GM19023 (cell line): ENCODE measurements at regions not wholly inside any gene's neighbourhood (a gene's known extent, or its start where the extent isn't known, plus 50 kb on each side); places are given as distances from the start of the nearest gene placed in this dataset.
"Not testable (repeated sequence)": the region's sequence is repeated elsewhere in the genome, so short reads cannot be mapped to it uniquely, and the experiment has no call there.

Experiments
- ATAC-seq: cut with Tn5 transposase; IDR thresholded peaks from one replicate; pipeline ENCODE4 v1.9.1; 2021; ENCODE audit warnings: mild to moderate bottlenecking, moderate library complexity; ENCODE audit not compliant: unreplicated experiment

DNA sequence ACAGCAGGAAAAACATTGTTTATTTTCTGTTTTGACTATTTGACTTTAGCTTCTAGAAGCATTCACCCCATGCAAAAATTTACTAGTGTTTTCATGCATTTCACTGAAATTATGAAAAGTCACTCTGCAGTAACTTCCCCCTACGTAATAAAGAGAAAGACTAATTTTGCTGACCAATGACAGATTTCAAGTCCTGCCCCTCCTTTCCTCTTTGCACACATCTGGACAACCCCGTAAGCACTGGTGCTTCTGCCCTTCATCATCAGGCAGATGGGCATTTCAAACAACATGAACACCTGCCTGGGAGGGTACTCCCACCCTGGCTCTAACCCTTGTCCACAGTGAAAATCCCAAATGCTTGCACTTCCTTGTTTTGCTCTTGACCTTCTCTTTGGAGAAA, 815.0 kb upstream of the ID2 start:
- ATAC-seq = no peak

DNA sequence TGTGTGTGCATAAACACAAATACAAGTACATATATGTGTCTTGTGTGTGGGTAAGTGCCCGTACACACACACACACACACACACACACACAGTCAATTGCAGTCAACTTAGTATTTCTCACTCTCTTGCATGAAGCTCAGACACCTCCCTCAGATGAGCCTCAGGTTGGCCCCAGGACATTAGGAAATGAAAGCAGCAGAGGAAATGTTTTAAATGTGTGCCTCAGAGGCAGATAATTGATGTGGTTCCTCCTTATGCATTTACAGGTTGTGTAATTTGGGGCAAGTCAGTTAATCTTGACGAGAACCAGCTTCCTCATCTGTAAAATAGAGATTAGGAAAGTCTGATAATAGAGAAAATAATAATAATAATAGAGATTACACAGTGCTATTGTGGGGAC, 814.0 kb upstream of the ID2 start:
- ATAC-seq = no peak

DNA sequence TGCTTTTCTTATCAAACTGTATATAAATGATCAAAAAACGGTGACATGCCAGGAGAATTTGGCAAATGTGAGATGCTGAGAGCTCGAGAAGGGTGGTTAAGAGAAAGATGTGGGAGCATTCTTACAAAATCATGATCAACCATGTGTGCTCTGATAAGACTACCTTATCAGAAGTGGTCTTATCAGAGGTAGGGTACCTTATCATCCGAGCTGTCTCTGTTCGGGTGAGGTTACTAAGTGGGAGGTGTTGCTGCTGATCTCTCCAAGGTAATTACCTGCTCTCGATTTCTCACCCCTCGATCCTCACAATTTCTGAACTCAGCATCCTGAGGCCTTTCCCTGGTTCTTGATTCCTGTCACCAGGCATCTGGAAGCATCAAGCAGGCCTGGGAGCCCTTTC, 813.0 kb upstream of the ID2 start:
- no peak for ATAC-seq

DNA sequence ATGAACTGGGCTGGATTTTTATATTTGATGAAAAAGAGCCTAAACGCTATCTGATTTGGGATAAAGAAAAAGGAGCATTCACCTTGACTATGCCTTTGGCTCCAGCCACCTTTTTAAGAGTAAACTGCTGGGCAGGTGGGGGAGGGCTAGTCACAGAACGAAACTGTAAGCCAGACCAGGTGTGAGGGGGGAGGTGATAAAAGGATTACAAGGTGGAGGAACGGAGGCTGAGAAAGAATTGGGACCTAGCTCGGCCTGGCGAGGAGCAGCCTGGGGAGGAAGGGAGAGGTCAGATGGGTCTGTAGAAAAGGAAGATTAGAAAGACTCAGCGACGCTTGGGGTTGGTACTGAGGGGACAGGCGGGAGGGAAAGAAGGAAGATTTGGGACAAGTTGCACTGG, 805.4 kb upstream of the ID2 start:
- not testable (repeated sequence) for ATAC-seq

DNA sequence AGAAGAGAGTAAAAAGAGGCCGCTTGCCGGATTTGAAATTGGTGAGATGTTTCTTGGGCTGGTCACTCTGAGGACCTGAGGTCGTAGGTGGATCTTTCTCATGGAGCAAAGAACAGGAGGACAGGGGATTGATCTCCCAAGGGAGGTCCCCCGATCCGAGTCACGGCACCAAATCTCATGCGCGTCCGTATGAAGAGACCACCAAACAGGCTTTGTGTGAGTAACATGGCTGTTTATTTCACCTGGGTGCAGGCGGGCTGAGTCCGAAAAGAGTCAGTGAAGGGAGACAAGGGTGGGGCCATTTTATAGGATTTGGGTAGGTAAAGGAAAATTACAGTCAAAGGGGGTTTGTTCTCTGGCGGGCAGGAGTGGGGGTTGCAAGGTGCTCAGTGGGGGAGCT, 803.6 kb upstream of the ID2 start:
- not testable (repeated sequence) for ATAC-seq

DNA sequence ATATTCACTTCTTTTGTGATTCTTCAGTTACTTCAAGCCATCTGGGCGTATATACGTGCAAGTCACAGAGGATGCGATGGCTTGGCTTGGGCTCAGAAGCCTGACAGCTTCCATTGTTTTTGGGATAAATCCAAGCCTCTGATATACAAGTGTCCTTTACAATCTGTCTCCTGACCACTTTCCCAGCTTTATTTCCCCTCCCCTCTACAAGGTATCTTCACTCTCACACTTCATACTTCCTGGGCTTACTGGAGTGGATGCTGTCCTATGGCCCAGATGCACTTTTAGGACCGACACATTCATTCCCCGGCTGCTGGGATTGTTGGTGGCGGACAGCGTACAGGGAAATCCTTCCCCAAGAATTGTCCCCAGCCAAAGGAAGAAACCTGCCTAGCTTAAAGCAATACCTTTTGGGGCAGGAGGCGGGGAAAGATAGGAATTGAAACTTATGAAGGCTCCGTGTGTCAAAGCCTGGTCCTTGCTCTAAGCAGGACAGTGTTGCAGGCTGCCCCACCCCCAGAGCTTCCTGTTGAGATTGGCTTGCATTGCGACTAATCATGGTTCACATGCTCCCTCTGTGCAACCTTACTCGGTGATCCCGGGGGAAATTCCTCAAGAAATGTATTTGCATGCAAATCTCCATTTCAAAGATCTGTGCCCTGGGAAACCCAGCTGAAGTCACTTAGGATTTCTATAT, 802.9 kb upstream of the ID2 start:
- ATAC-seq = no peak

DNA sequence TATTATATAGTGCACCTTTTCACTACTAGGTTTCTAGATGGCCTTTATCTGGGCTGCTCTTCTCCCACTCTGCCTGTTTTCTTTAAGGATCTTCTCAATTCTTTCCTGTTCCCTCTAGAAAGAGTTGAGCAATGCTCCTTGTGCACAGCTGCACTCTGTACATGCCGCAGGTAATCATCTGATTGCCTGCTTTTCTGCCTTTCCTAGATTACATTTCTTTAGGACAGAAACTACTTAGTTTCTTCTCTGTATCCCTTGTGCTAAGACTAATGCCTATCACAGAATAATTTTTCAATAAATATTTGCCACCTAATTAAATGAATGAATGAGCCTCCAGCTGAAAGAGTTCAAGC, 802.4 kb upstream of the ID2 start:
- no peak for ATAC-seq

DNA sequence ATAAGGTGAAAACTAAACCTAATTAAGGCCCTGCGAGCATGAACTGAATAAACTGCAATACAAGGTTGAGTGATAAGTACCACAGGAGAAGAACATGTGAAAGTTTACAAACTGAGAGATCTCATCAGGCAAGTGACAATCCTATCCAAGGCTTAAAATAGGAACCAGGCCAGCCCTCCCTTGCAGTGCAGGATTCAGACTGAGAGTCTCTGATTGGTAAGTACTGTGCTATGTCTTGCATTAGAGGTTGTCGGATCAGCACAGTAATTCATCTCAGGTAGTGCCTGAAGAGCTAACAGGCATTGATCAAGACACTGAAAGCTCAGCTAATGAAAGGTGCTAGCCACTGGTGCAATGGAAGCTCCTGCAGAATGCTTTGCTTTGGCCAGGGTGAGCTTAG, 801.7 kb upstream of the ID2 start:
- no peak for ATAC-seq

DNA sequence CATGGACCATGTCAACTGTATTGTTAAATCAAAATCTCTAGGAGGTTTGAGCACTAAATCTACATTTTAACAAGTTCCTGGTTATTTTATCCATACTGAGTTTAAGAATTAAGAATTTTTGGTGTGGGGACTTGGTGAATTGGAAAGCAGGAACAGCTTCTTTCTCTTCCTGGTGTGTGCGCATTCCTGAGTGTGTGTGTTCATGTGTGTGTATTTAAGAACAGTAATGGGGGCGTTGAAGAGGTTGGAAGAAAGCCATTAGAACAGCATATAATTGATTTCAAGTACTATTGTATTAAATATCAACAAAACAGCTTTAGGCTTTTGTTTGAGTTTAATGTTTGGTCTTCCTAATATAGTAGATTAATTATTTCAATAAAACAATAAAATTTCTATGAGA, 801.3 kb upstream of the ID2 start:
- no peak for ATAC-seq

DNA sequence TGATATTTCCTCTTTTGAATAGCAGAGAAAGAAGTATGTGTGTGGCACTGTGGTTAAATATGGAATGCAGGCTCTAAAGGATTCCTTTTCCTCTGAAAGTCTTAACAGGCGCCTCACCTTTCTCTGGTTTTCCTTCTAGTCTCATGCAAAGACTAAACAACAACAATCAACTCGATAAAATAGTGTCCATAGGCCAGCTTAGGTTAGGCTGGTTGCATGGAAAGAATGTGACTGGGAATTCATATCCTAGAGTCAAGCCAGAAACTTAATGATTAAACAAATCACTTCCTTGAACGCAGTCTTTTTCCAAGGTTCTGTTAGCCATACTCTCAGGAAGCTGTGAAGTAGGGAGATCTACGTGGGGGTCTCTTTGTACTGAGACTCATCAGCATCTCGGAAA, 800.8 kb upstream of the ID2 start:
- no peak for ATAC-seq

DNA sequence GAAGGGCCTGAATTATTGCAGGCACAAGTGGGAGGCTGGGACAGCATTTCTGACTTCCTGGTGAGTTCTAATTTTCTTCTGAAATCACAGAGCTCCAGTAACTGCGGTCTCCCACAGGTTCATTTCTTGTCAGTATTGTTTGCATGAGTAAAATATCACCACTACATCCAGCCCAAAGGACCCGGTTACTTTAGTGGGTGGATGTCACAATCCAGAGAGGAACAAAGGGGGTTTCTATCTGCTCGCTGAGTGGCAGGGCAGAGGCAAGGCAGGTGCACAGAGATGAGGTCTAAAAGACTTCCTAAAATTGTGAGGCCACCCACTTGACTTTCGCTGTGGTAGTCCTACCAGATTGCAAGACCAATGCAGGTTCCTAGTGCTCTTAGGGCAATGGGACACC, 800.4 kb upstream of the ID2 start:
- no peak for ATAC-seq

DNA sequence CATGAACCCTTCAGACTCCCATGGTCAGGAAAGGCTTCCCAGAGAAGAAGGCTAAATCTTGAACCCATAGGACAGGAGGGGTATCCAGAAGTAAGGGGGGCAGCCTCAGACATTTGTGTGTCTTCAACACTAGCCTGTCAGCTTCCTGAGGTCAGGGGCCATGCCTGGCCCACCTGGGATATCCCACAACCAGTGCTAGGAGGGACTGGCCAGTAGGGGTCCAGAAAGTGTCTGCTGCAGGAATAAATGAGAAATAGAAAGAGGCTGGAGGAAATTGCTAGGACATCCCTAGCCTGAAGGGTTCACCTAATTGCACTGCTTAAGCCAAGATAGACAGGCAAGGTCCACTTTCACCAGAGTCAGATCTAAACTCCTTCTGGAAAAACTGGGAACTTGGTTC, 799.6 kb upstream of the ID2 start:
- ATAC-seq = no peak

DNA sequence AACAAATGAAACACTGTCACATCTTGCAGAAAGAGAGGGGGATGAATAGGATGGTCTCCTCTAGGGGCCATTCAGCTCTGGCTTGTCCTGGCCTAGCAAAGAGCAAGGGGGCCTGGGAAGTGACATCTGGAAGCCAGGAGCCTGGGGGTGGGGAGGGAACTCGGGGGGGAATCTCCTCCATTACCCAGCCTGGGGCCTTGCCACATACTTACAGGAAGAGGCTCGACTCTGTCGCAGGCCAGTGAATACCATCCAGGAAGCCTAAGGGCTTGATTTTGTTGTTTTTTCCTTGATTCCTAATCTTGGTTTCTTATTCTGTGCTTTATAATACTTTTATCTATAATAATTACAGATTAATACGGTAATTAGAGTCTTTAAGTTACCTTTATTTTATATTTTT, 797.5 kb upstream of the ID2 start:
- no peak for ATAC-seq

DNA sequence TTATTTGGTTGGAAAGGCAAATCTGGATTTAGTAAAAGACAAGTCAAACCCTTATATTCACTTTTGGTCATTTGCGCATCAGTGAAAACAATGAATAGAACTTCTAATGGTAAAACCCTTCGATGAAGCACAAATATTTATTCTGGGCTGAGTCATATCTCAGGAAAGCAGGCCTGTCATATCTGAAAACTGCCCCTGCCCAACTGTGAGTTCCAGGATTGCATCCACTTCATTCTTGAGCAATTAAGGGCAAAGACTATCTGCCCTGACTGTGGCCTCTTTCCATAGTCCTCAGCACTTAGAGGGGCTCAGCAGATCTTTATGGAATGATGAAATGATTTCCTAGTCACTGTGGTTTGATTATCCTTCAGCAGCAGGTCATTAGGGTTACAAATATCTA, 795.2 kb upstream of the ID2 start:
- no peak for ATAC-seq

DNA sequence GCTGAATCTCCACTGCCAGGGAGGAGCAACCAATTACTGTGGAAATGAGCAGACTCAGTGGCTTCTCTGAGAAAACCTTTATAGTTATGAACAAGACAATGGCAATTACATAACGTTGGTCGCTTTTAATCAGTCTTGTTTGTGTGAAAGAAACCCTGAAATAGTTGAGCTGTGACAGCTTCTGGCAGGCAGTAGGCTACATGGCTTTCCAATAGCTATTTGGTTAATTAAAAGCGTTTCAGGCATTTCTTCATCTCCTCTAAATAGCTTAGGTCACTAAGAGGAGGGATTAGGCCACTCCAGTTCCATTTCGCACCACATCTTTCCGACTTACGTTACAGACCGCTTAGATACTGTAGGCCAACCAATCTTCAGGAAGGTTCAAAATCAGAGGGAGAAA, 794.4 kb upstream of the ID2 start:
- ATAC-seq = no peak

DNA sequence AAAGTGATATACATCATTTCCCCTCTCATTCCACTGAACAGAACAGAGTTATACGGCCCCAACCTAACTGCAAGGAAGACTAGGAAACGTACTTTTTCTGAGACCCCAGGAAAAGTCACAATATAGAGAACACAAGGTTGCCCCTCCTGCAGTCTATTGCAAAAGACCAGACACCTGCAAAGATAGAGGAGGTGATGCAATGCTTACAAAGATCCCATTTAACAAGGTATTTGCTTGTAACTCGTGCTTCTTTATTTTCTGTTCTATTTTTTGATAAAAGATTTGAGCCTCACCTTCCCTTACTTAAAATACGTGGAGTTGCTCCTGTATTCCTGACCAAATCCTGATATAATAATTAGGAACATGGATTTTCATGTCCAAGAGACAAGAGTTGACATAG, 793.0 kb upstream of the ID2 start:
- no peak for ATAC-seq

DNA sequence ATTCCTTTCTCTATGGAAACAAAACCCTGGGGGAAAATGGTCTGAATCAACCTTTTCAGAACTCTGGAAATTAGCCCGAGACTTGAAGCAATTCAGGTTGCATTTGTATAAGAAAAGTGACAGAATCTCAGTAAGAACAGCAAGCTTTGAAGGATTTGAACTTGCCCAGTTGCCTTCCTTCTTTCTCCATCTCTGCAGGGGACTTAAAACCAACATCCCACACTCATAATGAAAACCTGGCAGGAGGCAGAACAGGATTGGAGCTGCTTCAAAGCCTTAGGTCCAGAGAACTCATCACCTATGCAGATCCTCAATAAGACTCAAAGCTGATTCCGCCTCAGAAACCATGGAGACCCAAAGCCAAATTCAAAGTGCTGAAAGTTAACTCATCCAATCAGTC, 790.5 kb upstream of the ID2 start:
- no peak for ATAC-seq

DNA sequence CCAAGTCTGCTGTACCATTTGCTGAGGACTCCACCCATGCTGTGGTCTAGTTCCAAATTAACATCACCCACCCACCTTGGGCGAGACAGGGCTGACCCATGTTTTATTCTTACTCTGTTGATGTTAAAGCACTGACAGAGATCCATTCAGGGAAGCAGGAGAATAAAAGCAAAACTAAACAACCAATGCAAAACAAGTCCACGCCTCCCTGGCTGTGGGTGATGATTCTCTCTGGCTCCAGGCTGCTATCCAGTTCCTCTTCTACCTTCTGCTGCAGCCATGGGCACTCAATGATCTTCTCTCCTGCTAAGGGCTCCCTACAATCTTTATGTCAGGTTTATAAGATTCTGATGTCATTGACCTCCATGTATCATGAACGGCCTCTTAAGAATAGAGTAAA, 786.6 kb upstream of the ID2 start:
- no peak for ATAC-seq

DNA sequence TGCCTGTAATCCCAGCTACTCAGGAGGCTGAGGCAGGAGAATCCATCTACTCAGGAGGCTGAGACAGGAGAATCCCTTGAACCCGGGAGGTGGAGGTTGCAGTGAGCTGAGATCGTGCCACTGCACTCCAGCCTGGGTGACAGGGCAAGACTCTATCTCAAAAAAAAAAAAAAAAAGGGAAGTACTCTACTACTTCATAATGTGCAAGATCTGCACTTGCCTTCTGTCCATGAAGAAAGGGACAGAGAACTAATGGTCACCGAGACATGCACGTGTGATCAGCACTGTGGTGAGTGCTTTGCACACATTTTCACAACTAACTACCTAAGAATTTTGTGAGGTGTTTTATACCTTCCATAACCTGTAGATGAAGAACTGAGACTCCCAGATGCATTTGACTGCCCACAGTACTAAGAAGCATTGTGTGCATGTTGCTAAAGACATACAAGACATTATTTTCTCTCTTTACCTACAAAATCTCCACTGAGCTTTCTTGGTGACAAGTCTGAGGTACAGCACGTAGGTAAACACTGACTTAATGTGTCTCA, 784.8 kb upstream of the ID2 start:
- no peak for ATAC-seq

DNA sequence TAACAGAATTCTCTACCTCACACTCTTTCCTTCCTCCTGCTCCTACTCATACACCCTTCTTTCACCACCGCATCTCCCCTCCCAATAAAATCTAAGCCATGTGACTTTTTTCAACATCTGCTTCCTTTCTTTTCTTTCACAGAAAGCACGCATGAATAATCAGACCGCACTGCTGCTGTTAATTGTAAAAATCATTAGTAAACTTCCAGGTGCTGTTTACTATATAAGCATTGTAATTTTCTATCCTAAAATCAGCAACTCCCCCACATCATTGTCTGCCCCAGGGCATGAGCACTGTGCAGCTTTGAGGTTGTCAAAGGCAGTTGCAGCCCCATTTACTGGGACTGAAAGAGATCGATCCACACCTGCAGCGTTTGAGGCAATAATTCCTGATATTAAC, 782.6 kb upstream of the ID2 start:
- ATAC-seq = no peak

DNA sequence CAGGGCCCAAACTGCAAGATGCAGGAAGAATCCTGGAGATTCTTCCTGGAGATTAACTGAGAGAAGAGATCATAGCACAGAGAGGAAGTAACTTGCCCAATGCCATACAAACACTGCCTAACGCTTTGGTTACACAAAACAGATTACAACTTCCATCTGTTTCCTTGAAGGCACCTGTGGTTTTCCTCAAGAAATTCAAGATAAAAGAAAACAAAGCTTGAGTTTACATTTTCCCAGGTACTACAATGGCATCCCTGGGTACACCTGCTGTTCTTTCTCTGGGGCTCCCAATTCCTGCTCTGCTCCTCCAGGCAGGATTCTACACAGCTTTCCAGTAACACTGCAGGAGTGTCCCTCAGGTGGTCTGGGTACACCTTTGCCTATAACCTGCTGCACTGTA, 781.9 kb upstream of the ID2 start:
- no peak for ATAC-seq

DNA sequence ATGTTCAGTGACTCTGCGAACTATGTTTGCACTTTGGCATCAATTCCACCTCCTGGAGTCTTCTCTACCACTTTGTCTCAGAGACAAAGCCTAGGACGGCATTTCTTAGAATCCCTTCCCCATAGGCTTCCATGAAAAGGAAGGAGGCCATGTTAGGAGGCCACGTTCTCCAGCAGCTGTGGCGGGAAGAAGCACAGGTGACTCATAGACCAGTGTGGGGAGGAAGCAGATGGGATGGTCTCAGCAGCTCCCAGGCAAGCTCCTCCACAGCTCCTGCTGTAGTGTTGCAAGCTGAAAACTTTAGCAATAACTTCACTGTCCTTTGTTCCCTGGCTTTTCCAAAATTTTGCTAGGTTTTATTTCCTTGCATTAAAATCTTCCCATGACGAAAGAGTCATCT, 781.3 kb upstream of the ID2 start:
- ATAC-seq = no peak

DNA sequence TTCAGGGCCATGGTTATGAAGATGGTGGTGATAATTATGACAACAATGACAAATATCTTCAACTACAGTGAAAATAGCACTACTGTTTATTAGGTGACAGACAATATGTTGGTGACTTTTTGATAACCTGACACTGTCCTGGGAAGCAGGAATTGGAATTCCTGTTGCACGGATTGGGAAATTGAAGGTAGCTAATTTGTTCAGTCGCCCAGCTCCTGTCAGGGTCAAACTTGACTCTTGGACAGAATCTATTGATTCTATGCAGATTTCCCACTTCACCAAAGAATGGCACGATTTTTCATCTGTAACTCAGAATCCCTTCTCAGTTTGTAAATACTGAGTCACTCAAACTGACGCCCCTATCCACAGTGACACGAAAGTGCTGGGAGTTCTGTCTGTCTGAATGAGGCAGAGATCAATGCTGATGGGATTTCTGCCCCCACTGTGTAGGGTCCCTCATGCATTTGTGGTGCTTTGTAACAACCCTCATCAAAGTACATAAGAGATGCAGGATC, 779.5 kb upstream of the ID2 start:
- ATAC-seq = no peak
